Fibroblast of skin of left quadriceps (primary cell): ENCODE measurements at regions not wholly inside any gene's neighbourhood (a gene's known extent, or its start where the extent isn't known, plus 50 kb on each side); places are given as distances from the start of the nearest gene placed in this dataset.
A peak's percentile ranks its signal among the peaks of the same experiment; 100 is the strongest.
"Not testable (repeated sequence)": the region's sequence is repeated elsewhere in the genome, so short reads cannot be mapped to it uniquely, and the experiment has no call there.

Experiments
- DNase-seq, 2 experiments: peaks; one replicate each; pipeline ENCODE4 v3.0.0-alpha.2; 2013; ENCODE audit warnings: low read depth in 2 of 2

GRCh38 chr9:2277644-2278043 lies 262.5 kb downstream of the SMARCA2 start:
- not testable (repeated sequence) for DNase-seq

GRCh38 chr9:2279138-2279537 lies 264.0 kb downstream of the SMARCA2 start:
- not testable (repeated sequence) for DNase-seq

- DNase-seq, result no peak
Observed at GRCh38 chr9:2281031-2281802, 266.1 kb downstream of the SMARCA2 start.

GRCh38 chr9:2281803-2282185 lies 266.6 kb downstream of the SMARCA2 start:
- no peak for DNase-seq

- no peak for DNase-seq
Observed at GRCh38 chr9:2284770-2285169, 269.6 kb downstream of the SMARCA2 start.

- no peak for DNase-seq
Observed at GRCh38 chr9:2285416-2286332, 270.5 kb downstream of the SMARCA2 start.

- no peak for DNase-seq
Observed at GRCh38 chr9:2286333-2286705, 271.2 kb downstream of the SMARCA2 start.

GRCh38 chr9:2286825-2287455 lies 271.8 kb downstream of the SMARCA2 start:
- DNase-seq, result no peak

- DNase-seq, result no peak
Observed at GRCh38 chr9:2288309-2288708, 273.2 kb downstream of the SMARCA2 start.

GRCh38 chr9:2289263-2289662 lies 274.1 kb downstream of the SMARCA2 start:
- DNase-seq, result no peak

GRCh38 chr9:2290382-2290781 lies 275.2 kb downstream of the SMARCA2 start:
- no peak for DNase-seq

GRCh38 chr9:2291980-2292704 lies 277.0 kb downstream of the SMARCA2 start:
- no peak for DNase-seq

- no peak for DNase-seq
Observed at GRCh38 chr9:2292733-2293132, 277.6 kb downstream of the SMARCA2 start.

GRCh38 chr9:2297771-2298170 lies 282.6 kb downstream of the SMARCA2 start:
- no peak for DNase-seq

- no peak for DNase-seq
Observed at GRCh38 chr9:2298217-2298616, 283.1 kb downstream of the SMARCA2 start.

GRCh38 chr9:2299156-2299842 lies 284.2 kb downstream of the SMARCA2 start:
- DNase-seq, result no peak

- DNase-seq, result no peak
Observed at GRCh38 chr9:2299843-2300205, 284.7 kb downstream of the SMARCA2 start.

GRCh38 chr9:2300325-2300724 lies 285.2 kb downstream of the SMARCA2 start:
- no peak for DNase-seq

GRCh38 chr9:2302606-2303005 lies 287.5 kb downstream of the SMARCA2 start:
- DNase-seq, result no peak

GRCh38 chr9:2303056-2303455 lies 287.9 kb downstream of the SMARCA2 start:
- no peak for DNase-seq

- DNase-seq, result peak; percentile 59 to 60
Observed at GRCh38 chr9:2307480-2307879, 292.3 kb downstream of the SMARCA2 start.
